HG03342 (cell line): ENCODE measurements at regions not wholly inside any gene's neighbourhood (a gene's known extent, or its start where the extent isn't known, plus 50 kb on each side); places are given as distances from the start of the nearest gene placed in this dataset.
"Not testable (repeated sequence)": the region's sequence is repeated elsewhere in the genome, so short reads cannot be mapped to it uniquely, and the experiment has no call there.

Experiments
- ATAC-seq: cut with Tn5 transposase; IDR thresholded peaks from one replicate; pipeline ENCODE4 v1.9.1; 2021; ENCODE audit warnings: mild to moderate bottlenecking, moderate library complexity; ENCODE audit not compliant: unreplicated experiment

- ATAC-seq: no peak
Observed at GRCh38 chr7:112540839-112541577, 60.2 kb downstream of the LSMEM1 start.

GRCh38 chr7:112546723-112547513 lies 66.1 kb downstream of the LSMEM1 start:
- ATAC-seq: no peak

GRCh38 chr7:112547916-112548315 lies 67.1 kb downstream of the LSMEM1 start:
- no peak for ATAC-seq

GRCh38 chr7:112550468-112551060 lies 69.8 kb downstream of the LSMEM1 start:
- peak; percentile 92 for ATAC-seq

- ATAC-seq: not testable (repeated sequence)
Observed at GRCh38 chr7:112551521-112551920, 70.7 kb downstream of the LSMEM1 start.

GRCh38 chr7:112554591-112554990 lies 73.8 kb downstream of the LSMEM1 start:
- no peak for ATAC-seq

- peak; percentile 97 for ATAC-seq
Observed at GRCh38 chr7:112556633-112557032, 75.8 kb downstream of the LSMEM1 start.

GRCh38 chr7:112566442-112567324 lies 85.9 kb downstream of the LSMEM1 start:
- no peak for ATAC-seq

- no peak for ATAC-seq
Observed at GRCh38 chr7:112567388-112567787, 86.6 kb downstream of the LSMEM1 start.

GRCh38 chr7:112571852-112572607 lies 91.2 kb downstream of the LSMEM1 start:
- ATAC-seq: no peak

GRCh38 chr7:112572669-112573301 lies 92.0 kb downstream of the LSMEM1 start:
- ATAC-seq: peak; percentile 45

GRCh38 chr7:112573302-112574039 lies 92.7 kb downstream of the LSMEM1 start:
- no peak for ATAC-seq

- ATAC-seq: no peak
Observed at GRCh38 chr7:112575864-112576263, 95.1 kb downstream of the LSMEM1 start.

GRCh38 chr7:112579388-112579787 lies 98.6 kb downstream of the LSMEM1 start:
- no peak for ATAC-seq

GRCh38 chr7:112580717-112581435 lies 100.1 kb downstream of the LSMEM1 start:
- ATAC-seq: no peak

- no peak for ATAC-seq
Observed at GRCh38 chr7:112581529-112581928, 100.7 kb downstream of the LSMEM1 start.

- no peak for ATAC-seq
Observed at GRCh38 chr7:112584290-112584689, 103.5 kb downstream of the LSMEM1 start.

- ATAC-seq: no peak
Observed at GRCh38 chr7:112587504-112587903, 106.7 kb downstream of the LSMEM1 start.
